ENCODE measurements at regions not wholly inside any gene's neighbourhood (a gene's known extent, or its start where the extent isn't known, plus 50 kb on each side); places are given as distances from the start of the nearest gene placed in this dataset.

DNA sequence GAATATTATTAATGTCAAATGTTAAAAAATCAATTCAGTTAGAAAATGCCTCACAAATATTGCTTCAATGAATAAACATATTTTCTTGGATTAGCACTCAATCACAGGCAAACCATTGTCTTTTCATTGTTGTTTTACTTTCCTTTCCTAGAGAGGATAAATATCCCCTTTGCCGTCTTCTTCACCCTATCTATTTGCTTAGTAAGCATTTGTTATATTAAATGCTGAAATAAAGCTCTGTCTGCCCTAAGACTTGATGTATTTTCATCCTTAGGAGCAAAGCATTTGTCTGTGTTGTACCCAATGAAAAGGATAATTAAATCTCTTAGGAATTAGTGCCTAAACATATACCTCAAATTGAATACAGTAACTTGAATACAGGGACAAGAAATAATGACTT, 1071.2 kb upstream of the GYPC start:
- H3K27ac ChIP-seq = no peak overlapping the region
- no peak for DNase-seq
- no peak overlapping the region for H3K4me3 ChIP-seq (replicated peaks in 1 of 3)
- 63 to 77% methylated on average over 1 of the region's 1 CpG for WGBS, 2 donors
- intact Hi-C loops (cut with DNase I) = no loop called here
- H3K27me3 ChIP-seq = no peaks in the 10 kb centered on the region
- no peaks in the 10 kb centered on the region for H3K4me1 ChIP-seq
- H3K9me3 ChIP-seq = no peaks in the 10 kb centered on the region
- TF ChIP-seq, protein P1, sequence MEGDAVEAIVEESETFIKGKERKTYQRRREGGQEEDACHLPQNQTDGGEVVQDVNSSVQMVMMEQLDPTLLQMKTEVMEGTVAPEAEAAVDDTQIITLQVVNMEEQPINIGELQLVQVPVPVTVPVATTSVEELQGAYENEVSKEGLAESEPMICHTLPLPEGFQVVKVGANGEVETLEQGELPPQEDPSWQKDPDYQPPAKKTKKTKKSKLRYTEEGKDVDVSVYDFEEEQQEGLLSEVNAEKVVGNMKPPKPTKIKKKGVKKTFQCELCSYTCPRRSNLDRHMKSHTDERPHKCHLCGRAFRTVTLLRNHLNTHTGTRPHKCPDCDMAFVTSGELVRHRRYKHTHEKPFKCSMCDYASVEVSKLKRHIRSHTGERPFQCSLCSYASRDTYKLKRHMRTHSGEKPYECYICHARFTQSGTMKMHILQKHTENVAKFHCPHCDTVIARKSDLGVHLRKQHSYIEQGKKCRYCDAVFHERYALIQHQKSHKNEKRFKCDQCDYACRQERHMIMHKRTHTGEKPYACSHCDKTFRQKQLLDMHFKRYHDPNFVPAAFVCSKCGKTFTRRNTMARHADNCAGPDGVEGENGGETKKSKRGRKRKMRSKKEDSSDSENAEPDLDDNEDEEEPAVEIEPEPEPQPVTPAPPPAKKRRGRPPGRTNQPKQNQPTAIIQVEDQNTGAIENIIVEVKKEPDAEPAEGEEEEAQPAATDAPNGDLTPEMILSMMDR (IDR thresholded peaks at IDR 0.05) = no peak
- no peak for TF ChIP-seq POLR2A (IDR thresholded peaks at IDR 0.05)
- H3K36me3 ChIP-seq = no peaks in the 10 kb centered on the region

DNA sequence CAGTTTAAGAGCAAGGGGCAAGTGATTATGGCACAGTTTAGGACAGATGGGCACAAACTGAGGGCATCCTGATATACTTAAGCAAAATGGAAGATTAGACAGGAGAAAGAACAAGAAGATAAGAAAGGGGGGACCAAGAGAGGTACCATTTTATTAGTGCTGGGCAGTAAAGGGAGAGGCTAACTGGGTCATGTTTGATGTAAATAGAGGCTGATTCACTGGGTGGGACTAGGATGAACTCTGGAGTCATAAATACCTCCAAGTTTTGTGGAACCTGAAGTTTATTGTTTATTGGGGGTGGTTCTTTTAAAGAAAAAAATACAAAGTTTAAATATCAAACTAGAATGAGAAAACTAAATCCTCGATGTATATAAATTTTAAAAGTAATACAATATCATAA, 1067.2 kb upstream of the GYPC start:
- H3K36me3 ChIP-seq = no peaks in the 10 kb centered on the region
- DNase-seq = no peak

DNA sequence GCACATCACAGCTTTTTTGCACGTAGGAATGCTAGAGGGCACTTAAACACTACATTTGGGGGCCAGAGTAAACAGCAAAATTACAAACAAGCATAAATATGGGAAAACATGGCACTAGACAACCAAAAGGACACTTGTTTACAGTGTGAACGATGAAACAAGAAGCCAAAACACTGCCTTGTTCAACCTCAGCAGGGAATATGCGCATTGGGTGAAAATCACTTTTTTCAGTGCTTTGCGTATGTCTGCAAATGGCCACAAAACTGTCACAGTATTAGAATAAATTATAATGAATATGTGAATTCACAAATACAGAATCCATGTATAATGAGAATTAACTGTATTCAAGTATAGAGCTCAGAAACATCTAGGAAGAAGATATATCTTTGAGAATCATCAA, 1064.0 kb upstream of the GYPC start:
- WGBS, 2 donors = 59 to 82% methylated on average over 4 of the region's 4 CpGs
- TF ChIP-seq, protein P1 (IDR thresholded peaks at IDR 0.05) = no peak
- TF ChIP-seq POLR2A (IDR thresholded peaks at IDR 0.05) = no peak
- Histone ChIP-seq H3K36me3 (no peaks in the 10 kb centered on the region), H3K4me1 (no peaks in the 10 kb centered on the region), H3K27ac (no peak overlapping the region), H3K4me3 (replicated peaks in 1 of 3) (no peak overlapping the region), H3K9me3 (no peaks in the 10 kb centered on the region), H3K27me3 (no peaks in the 10 kb centered on the region)
- intact Hi-C loops (cut with DNase I) = no loop called here
- DNase-seq = no peak

More for the DNA sequence above, 1067.2 kb upstream of the GYPC start:
- Histone ChIP-seq H3K4me1 (no peaks in the 10 kb centered on the region), H3K27ac (no peak overlapping the region), H3K9me3 (no peaks in the 10 kb centered on the region), H3K4me3 (replicated peaks in 1 of 3) (no peak overlapping the region), H3K27me3 (no peaks in the 10 kb centered on the region)
- intact Hi-C loops (cut with DNase I) = no loop called here
- TF ChIP-seq, protein P1 (IDR thresholded peaks at IDR 0.05) = no peak
- TF ChIP-seq POLR2A (IDR thresholded peaks at IDR 0.05) = no peak
- 81 to 83% methylated on average over 1 of the region's 1 CpG for WGBS, 2 donors

DNA sequence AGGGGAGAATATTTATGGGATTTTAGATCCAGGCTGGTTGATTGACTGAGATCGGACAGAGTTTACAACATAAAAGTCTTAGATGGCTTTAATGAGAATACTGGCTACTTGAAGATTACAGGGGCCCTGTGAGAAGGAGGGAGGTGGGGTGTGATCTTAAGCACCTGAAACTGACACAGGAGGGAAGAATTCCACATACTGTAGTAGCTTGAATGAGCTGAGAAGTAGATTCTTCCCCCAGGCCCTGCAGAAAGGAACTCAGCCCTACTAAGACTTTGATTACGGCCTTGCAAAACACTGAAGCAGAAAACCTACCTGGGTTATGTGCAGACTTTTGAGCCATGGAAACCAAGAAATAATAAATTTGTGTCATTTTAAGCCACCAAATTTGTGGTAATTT, 1062.9 kb upstream of the GYPC start:
- Histone ChIP-seq H3K4me3 (replicated peaks in 1 of 3) (no peak overlapping the region), H3K27ac (no peak overlapping the region), H3K36me3 (no peaks in the 10 kb centered on the region), H3K27me3 (no peaks in the 10 kb centered on the region), H3K9me3 (no peaks in the 10 kb centered on the region), H3K4me1 (no peaks in the 10 kb centered on the region)
- 40 to 57% methylated on average over 2 of the region's 2 CpGs for WGBS, 2 donors
- no peak for DNase-seq
- TF ChIP-seq, protein P1 (IDR thresholded peaks at IDR 0.05) = no peak
- no peak for TF ChIP-seq POLR2A (IDR thresholded peaks at IDR 0.05)
- intact Hi-C loops (cut with DNase I) = no loop called here

DNA sequence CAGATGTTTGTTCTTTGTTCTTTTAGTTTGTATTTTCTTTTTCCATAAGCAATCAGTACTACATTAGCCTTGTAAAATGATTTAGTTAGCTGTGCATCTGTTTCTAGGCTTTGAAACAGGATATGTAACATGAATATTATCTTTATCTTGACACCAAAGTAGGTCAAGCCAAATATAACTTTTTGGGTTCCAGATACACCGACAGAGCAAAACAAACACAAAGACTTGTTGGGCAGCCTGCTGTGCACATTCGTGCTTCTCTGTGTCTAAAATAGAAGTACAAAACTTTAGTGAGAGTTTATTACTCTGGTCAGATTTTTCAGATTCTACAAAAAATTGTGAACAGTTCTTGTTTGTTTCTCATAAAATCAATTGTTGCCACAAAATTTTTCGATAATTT, 1059.3 kb upstream of the GYPC start:
- Histone ChIP-seq H3K4me1 (no peaks in the 10 kb centered on the region), H3K27me3 (no peaks in the 10 kb centered on the region), H3K27ac (no peak overlapping the region), H3K4me3 (replicated peaks in 1 of 3) (no peak overlapping the region), H3K36me3 (no peaks in the 10 kb centered on the region), H3K9me3 (no peaks in the 10 kb centered on the region)
- intact Hi-C loops (cut with DNase I) = no loop called here
- 54 to 58% methylated on average over 3 of the region's 3 CpGs for WGBS, 2 donors
- no peak for DNase-seq
- TF ChIP-seq, protein P1 (IDR thresholded peaks at IDR 0.05) = no peak
- TF ChIP-seq POLR2A (IDR thresholded peaks at IDR 0.05) = no peak
